NCI-H2227 (cell line): ENCODE measurements at regions not wholly inside any gene's neighbourhood (a gene's known extent, or its start where the extent isn't known, plus 50 kb on each side); places are given as distances from the start of the nearest gene placed in this dataset.

Experiments used
- DNase-seq: peaks from one replicate; lab custom pipeline; 2025; ENCODE audit not compliant: unreplicated experiment; lab: John Stamatoyannopoulos, UW

GRCh38 chr11:19562156-19562555 lies 150.5 kb upstream of the NAV2 start:
- DNase-seq, result no peak

- DNase-seq, result no peak
Measured at GRCh38 chr11:19561011-19561410, 151.6 kb upstream of the NAV2 start.

GRCh38 chr11:19560156-19560555 lies 152.5 kb upstream of the NAV2 start:
- DNase-seq, result no peak

- no peak for DNase-seq
Measured at GRCh38 chr11:19559746-19560145, 152.9 kb upstream of the NAV2 start.

GRCh38 chr11:19558189-19558986 lies 154.2 kb upstream of the NAV2 start:
- DNase-seq, result no peak

GRCh38 chr11:19557720-19558140 lies 154.9 kb upstream of the NAV2 start:
- DNase-seq, result peak; percentile 91

GRCh38 chr11:19557185-19557584 lies 155.5 kb upstream of the NAV2 start:
- DNase-seq, result no peak

GRCh38 chr11:19555266-19555665 lies 157.4 kb upstream of the NAV2 start:
- DNase-seq, result no peak

- DNase-seq, result peak; percentile 86
Measured at GRCh38 chr11:19553683-19554333, 158.8 kb upstream of the NAV2 start.

GRCh38 chr11:19552656-19553260 lies 159.9 kb upstream of the NAV2 start:
- no peak for DNase-seq

- DNase-seq, result no peak
Measured at GRCh38 chr11:19552161-19552560, 160.5 kb upstream of the NAV2 start.

GRCh38 chr11:19551457-19551856 lies 161.2 kb upstream of the NAV2 start:
- DNase-seq, result no peak

GRCh38 chr11:19547044-19547443 lies 165.6 kb upstream of the NAV2 start:
- DNase-seq, result no peak

- peak; percentile 32 for DNase-seq
Measured at GRCh38 chr11:19546325-19546724, 166.3 kb upstream of the NAV2 start.

- DNase-seq, result no peak
Measured at GRCh38 chr11:19541521-19542049, 171.1 kb upstream of the NAV2 start.

GRCh38 chr11:19539861-19540260 lies 172.8 kb upstream of the NAV2 start:
- DNase-seq, result no peak

GRCh38 chr11:19537803-19538453 lies 174.7 kb upstream of the NAV2 start:
- DNase-seq, result no peak

GRCh38 chr11:19536131-19536530 lies 176.5 kb upstream of the NAV2 start:
- no peak for DNase-seq

GRCh38 chr11:19530505-19530904 lies 182.1 kb upstream of the NAV2 start:
- no peak for DNase-seq

GRCh38 chr11:19526119-19526518 lies 186.5 kb upstream of the NAV2 start:
- no peak for DNase-seq

GRCh38 chr11:19525714-19526113 lies 186.9 kb upstream of the NAV2 start:
- no peak for DNase-seq
